G401.6 (cell line): ENCODE measurements at regions not wholly inside any gene's neighbourhood (a gene's known extent, or its start where the extent isn't known, plus 50 kb on each side); places are given as distances from the start of the nearest gene placed in this dataset.
"Not testable (repeated sequence)": the region's sequence is repeated elsewhere in the genome, so short reads cannot be mapped to it uniquely, and the experiment has no call there.

Experiments
- FAIRE-seq: peaks from 2 replicates; lab custom pipeline; 2012; peaks lifted over from hg19 to GRCh38; lab: Jason Lieb, UNC

GRCh38 chr16:63785170-63785569 is 1336.7 kb downstream of the CDH11 start:
- no peak for FAIRE-seq

- FAIRE-seq, result no peak
Observed at GRCh38 chr16:63776437-63776836, 1345.4 kb downstream of the CDH11 start.

- FAIRE-seq, result no peak
Observed at GRCh38 chr16:63776034-63776433, 1345.8 kb downstream of the CDH11 start.

GRCh38 chr16:63774302-63774701 is 1347.6 kb downstream of the CDH11 start:
- no peak for FAIRE-seq

- FAIRE-seq, result no peak
Observed at GRCh38 chr16:63769211-63769610, 1352.7 kb downstream of the CDH11 start.

- FAIRE-seq, result not testable (repeated sequence)
Observed at GRCh38 chr16:63760246-63760645, 1361.6 kb downstream of the CDH11 start.

GRCh38 chr16:63752347-63752746 is 1369.5 kb downstream of the CDH11 start:
- no peak for FAIRE-seq

GRCh38 chr16:63749276-63749675 is 1372.6 kb downstream of the CDH11 start:
- no peak for FAIRE-seq

GRCh38 chr16:63745456-63745855 is 1376.4 kb downstream of the CDH11 start:
- FAIRE-seq, result no peak

GRCh38 chr16:63744077-63744874 is 1377.6 kb downstream of the CDH11 start:
- FAIRE-seq, result no peak

GRCh38 chr16:63742150-63742549 is 1379.7 kb downstream of the CDH11 start:
- FAIRE-seq, result no peak

GRCh38 chr16:63737633-63738032 is 1384.2 kb downstream of the CDH11 start:
- FAIRE-seq, result no peak

- FAIRE-seq, result no peak
Observed at GRCh38 chr16:63735456-63735855, 1386.4 kb downstream of the CDH11 start.

- FAIRE-seq, result no peak
Observed at GRCh38 chr16:63720848-63721247, 1401.0 kb downstream of the CDH11 start.

GRCh38 chr16:63719926-63720325 is 1401.9 kb downstream of the CDH11 start:
- FAIRE-seq, result no peak

GRCh38 chr16:63717806-63718205 is 1404.1 kb downstream of the CDH11 start:
- FAIRE-seq, result no peak

- no peak for FAIRE-seq
Observed at GRCh38 chr16:63714876-63715275, 1407.0 kb downstream of the CDH11 start.

- no peak for FAIRE-seq
Observed at GRCh38 chr16:63712725-63713124, 1409.1 kb downstream of the CDH11 start.

GRCh38 chr16:63703612-63704011 is 1418.3 kb downstream of the CDH11 start:
- FAIRE-seq, result no peak

- no peak for FAIRE-seq
Observed at GRCh38 chr16:63702981-63703590, 1418.8 kb downstream of the CDH11 start.

- FAIRE-seq, result no peak
Observed at GRCh38 chr16:63697736-63698135, 1424.1 kb downstream of the CDH11 start.

- FAIRE-seq, result no peak
Observed at GRCh38 chr16:63695347-63695746, 1426.5 kb downstream of the CDH11 start.

- no peak for FAIRE-seq
Observed at GRCh38 chr16:63690961-63691360, 1430.9 kb downstream of the CDH11 start.

- FAIRE-seq, result no peak
Observed at GRCh38 chr16:63690267-63690666, 1431.6 kb downstream of the CDH11 start.
